Brain microvascular endothelial cell (primary cell): ENCODE measurements at regions not wholly inside any gene's neighbourhood (a gene's known extent, or its start where the extent isn't known, plus 50 kb on each side); places are given as distances from the start of the nearest gene placed in this dataset.

Experiments used
- DNase-seq: peaks from one replicate; pipeline ENCODE4 v3.0.0-alpha.2; 2020
- H3K27ac ChIP-seq: fragments of 250-450 bp; sonication (Bioruptor Pico); 2 replicates; pipeline ENCODE4 v1.5.1; 2020; ENCODE audit warnings: mild to moderate bottlenecking, moderate library complexity
- H3K27me3 ChIP-seq: fragments of 250-450 bp; sonication (Bioruptor Pico); replicated peaks from 2 replicates; pipeline ENCODE4 v1.5.1; 2020; ENCODE audit warnings: mild to moderate bottlenecking
- H3K36me3 ChIP-seq: fragments of 250-450 bp; sonication (Bioruptor Pico); replicated peaks from 2 replicates; pipeline ENCODE4 v1.5.1; 2020; ENCODE audit warnings: mild to moderate bottlenecking
- H3K4me3 ChIP-seq: 2 replicates; pipeline ENCODE4 v1.5.1; 2011; ENCODE audit warnings: low read depth, mild to moderate bottlenecking, control low read depth, low read length, moderate library complexity
- in situ Hi-C: cut with HindIII; loops from 2 replicates; pipeline ENCODE4 v1.10.0; 2017; ENCODE audit warnings: low sequenced_read_pairs, low pct_ligation_motif_present
- TF ChIP-seq, protein P1 (sequence below): IDR thresholded peaks from 2 replicates; pipeline ENCODE4 v1.5.1; 2011; ENCODE audit warnings: low read depth, mild to moderate bottlenecking, moderate library complexity, low read length, control low read depth, inconsistent platforms; ENCODE audit errors: missing control alignments

DNA sequence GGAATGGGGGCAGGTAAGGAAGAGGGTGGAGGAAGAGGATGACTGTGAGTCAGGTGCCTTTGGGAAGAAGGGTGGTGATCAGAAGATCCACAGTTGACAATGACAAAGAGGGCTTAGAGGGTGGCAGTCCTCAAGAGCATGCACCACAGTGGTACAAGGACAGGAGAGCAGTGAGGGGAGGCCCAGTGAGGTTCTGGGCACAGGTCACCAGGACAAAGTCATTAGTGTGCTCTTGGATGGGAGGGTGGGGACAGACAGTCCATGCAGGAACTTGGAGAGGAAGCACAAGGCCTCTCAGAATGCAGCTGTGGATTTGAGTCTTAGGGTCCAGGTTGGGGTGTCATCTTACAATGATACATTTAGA, 75.1 kb downstream of the RHOU start:
- TF ChIP-seq, protein P1, sequence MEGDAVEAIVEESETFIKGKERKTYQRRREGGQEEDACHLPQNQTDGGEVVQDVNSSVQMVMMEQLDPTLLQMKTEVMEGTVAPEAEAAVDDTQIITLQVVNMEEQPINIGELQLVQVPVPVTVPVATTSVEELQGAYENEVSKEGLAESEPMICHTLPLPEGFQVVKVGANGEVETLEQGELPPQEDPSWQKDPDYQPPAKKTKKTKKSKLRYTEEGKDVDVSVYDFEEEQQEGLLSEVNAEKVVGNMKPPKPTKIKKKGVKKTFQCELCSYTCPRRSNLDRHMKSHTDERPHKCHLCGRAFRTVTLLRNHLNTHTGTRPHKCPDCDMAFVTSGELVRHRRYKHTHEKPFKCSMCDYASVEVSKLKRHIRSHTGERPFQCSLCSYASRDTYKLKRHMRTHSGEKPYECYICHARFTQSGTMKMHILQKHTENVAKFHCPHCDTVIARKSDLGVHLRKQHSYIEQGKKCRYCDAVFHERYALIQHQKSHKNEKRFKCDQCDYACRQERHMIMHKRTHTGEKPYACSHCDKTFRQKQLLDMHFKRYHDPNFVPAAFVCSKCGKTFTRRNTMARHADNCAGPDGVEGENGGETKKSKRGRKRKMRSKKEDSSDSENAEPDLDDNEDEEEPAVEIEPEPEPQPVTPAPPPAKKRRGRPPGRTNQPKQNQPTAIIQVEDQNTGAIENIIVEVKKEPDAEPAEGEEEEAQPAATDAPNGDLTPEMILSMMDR: no peak
- DNase-seq: no peak

DNA sequence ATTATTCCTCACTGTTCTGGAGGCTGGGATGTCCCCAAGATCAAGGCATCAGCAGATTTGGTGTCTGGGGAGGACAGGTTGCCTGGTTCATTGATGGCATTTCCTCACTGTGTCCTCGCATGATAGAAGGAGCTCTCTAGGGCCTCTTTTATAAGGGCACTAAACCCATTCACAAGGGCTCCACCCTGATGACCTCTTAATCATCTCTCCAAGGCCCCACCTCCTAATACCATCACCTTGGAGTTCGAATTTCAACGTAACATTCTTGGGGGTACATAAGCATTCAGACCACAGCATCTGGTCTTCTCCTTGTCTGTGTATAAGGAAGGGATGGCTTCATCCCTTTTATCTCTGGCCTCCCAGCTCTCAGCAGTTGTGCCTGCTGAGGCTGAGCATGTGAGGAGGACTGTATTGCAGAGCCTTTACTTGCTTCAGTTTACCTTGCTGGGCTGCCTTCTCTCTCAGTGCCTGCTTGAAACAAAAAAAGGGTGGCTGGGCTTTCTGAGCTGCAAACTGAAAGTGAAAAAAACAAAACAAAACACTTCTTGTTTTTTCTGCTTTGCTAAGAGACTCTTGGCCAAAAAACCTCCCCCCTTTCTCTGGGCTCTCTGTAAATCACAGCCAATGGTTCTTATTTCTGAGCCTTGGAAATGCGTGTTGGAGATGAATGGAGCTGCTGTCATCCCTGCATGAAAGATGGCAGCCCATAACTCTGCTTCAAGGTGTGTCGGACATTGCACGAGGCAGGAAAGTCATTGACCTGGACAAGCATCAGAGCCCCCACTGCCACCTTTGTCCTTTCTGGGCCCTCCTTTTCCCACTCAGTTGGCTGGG, 75.8 kb downstream of the RHOU start:
- DNase-seq: no peak
- no peaks in the 10 kb centered on the region for H3K27me3 ChIP-seq
- TF ChIP-seq, protein P1: no peak
- no peaks in the 10 kb centered on the region for H3K36me3 ChIP-seq
- no peak overlapping the region for H3K27ac ChIP-seq
- H3K4me3 ChIP-seq: no peak overlapping the region
- in situ Hi-C loops: no loop called here

More for the DNA sequence above, 75.1 kb downstream of the RHOU start:
- no peak overlapping the region for H3K27ac ChIP-seq
- H3K27me3 ChIP-seq: no peaks in the 10 kb centered on the region
- H3K4me3 ChIP-seq: no peak overlapping the region
- no peaks in the 10 kb centered on the region for H3K36me3 ChIP-seq
- in situ Hi-C loops: no loop called here

DNA sequence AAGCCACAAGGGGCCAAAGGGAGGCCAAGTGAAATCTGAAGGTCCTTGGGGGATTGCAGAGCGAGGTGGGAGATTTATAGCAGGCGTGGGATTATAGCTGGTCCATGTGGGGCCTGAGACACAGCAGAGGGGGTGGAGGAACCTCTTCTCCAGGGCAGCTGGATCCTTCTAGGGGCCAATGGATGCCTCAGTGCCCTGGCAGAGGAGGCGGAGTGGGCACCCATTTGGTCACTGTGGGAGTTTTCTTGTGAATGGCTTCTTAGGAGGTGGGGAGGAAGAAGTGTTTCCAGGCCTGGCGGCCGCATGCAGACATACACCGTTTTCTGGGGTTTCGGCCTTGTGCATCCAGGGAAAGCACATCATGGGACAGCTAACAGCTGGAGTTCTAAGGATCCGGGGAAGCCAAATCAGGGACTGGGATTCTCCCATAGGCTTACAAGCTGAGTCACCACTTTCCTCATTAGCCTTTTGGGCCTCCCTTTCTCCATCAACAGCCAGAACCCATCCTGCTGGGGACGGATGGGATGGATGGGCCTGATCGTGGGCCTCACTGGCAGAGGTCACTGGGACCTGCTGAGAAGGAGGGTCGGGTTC, 76.5 kb downstream of the RHOU start:
- H3K27ac ChIP-seq: no peak overlapping the region
- DNase-seq: no peak
- H3K27me3 ChIP-seq: no peaks in the 10 kb centered on the region
- in situ Hi-C loops: no loop called here
- H3K36me3 ChIP-seq: no peaks in the 10 kb centered on the region
- no peak overlapping the region for H3K4me3 ChIP-seq
- TF ChIP-seq, protein P1: no peak

DNA sequence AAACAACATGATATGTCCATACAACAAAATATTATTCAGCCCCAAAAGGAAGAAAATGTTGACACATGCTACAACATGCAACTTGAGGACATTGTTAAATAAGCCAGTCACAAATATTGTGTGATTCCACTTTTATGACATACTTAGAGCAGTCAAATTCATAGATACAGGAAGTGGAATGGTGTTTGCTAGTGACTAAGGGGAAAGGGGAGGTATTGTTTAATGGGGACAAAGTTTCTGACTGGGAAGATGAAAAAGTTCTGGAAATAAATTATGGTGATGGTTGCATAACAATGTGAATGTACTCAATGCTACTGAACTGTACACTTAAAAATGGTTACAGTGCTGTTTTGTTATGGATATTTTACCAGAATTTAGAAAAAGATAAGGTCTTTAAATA, 77.7 kb downstream of the RHOU start:
- TF ChIP-seq, protein P1: no peak
- in situ Hi-C loops: no loop called here
- Histone ChIP-seq H3K27me3 (no peaks in the 10 kb centered on the region), H3K36me3 (no peaks in the 10 kb centered on the region), H3K4me3 (no peak overlapping the region), H3K27ac (no peak overlapping the region)
- no peak for DNase-seq

DNA sequence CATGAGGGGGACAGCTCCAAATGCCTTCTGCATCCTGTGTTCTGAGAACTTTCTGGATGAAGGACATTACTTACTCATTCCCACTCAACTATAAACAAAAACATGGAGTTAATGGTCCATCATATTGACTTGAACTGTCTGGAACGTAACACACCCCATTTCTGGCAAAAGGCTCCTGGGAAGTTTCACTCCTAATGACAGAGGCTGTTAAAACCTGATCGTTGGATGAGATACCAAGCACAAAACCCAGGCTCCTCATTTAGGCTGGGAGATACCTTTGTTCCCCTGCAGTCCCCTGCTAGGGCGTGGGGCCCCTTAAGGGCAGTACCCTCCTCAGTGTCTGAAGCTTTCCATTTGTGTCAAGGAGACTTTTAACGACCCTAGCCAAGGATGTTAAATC, 78.9 kb downstream of the RHOU start:
- Histone ChIP-seq H3K4me3 (no peak overlapping the region), H3K36me3 (no peaks in the 10 kb centered on the region), H3K27ac (no peak overlapping the region), H3K27me3 (no peaks in the 10 kb centered on the region)
- DNase-seq: no peak
- TF ChIP-seq, protein P1: no peak
- in situ Hi-C loops: no loop called here
